ENCODE measurements at regions not wholly inside any gene's neighbourhood (a gene's known extent, or its start where the extent isn't known, plus 50 kb on each side); places are given as distances from the start of the nearest gene placed in this dataset.

DNA sequence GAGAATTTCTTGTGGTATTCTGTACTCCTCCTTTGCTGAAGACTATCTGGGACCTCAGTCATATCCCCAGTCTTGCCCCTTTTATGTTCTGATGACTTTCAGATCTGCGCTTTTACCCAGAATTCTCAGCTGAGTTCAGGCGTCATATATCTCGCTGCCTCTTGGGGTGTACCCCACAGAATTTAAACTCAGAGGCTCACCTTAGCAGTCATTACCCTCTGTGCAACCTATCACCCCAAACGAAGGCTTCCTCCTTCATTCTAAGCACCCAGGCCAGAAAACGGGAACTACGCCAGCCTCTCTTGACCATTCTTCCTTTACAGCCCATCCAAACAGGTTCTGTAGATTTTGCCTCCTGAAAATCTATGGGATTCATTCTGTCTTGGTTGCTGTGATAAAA, 574.8 kb upstream of the C16orf82 start:
- no peak for TF ChIP-seq EZH2 (IDR thresholded peaks at IDR 0.05; ENCODE audit: low read length, missing control alignments)
- TF ChIP-seq, protein P1, sequence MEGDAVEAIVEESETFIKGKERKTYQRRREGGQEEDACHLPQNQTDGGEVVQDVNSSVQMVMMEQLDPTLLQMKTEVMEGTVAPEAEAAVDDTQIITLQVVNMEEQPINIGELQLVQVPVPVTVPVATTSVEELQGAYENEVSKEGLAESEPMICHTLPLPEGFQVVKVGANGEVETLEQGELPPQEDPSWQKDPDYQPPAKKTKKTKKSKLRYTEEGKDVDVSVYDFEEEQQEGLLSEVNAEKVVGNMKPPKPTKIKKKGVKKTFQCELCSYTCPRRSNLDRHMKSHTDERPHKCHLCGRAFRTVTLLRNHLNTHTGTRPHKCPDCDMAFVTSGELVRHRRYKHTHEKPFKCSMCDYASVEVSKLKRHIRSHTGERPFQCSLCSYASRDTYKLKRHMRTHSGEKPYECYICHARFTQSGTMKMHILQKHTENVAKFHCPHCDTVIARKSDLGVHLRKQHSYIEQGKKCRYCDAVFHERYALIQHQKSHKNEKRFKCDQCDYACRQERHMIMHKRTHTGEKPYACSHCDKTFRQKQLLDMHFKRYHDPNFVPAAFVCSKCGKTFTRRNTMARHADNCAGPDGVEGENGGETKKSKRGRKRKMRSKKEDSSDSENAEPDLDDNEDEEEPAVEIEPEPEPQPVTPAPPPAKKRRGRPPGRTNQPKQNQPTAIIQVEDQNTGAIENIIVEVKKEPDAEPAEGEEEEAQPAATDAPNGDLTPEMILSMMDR (conservative IDR thresholded peaks at IDR 0.05 in 1 of 2, IDR thresholded peaks at IDR 0.05 in 1 of 2; ENCODE audit: low read depth in 1 of 2, low read length in 2 of 2) = no peak

Measured in fibroblast of lung (primary cell).